H1 (cell line): ENCODE measurements at regions not wholly inside any gene's neighbourhood (a gene's known extent, or its start where the extent isn't known, plus 50 kb on each side); places are given as distances from the start of the nearest gene placed in this dataset.

Experiments used
- TF ChIP-seq, protein P1 (sequence below): fragments of 300-600 bp; sonication (generic); IDR thresholded peaks from 2 replicates; pipeline ENCODE4 v1.7.1; 2012; ENCODE audit warnings: low read length, moderate library complexity, mild to moderate bottlenecking, inconsistent platforms; ENCODE audit not compliant: insufficient replicate concordance

DNA sequence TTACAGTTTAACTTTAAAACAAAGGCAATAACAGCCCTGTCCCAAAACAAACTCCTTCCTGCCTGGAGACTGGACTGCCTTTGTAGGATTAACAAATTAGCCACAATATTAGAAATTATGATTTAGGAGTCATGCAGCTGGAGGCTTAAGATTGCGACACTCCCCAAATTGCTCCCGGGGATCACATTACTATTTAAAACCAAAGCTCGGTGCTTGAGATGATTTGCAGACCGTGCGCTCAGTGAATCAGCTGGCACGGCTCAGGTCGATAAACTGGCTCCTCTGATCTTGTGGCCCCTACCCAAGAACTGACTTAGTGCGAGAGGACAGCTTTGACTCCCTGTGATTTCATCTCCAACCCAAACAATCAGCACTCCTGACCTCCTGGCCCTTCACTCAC lies 829.3 kb downstream of the NLGN4X start (continued):
- TF ChIP-seq, protein P1, sequence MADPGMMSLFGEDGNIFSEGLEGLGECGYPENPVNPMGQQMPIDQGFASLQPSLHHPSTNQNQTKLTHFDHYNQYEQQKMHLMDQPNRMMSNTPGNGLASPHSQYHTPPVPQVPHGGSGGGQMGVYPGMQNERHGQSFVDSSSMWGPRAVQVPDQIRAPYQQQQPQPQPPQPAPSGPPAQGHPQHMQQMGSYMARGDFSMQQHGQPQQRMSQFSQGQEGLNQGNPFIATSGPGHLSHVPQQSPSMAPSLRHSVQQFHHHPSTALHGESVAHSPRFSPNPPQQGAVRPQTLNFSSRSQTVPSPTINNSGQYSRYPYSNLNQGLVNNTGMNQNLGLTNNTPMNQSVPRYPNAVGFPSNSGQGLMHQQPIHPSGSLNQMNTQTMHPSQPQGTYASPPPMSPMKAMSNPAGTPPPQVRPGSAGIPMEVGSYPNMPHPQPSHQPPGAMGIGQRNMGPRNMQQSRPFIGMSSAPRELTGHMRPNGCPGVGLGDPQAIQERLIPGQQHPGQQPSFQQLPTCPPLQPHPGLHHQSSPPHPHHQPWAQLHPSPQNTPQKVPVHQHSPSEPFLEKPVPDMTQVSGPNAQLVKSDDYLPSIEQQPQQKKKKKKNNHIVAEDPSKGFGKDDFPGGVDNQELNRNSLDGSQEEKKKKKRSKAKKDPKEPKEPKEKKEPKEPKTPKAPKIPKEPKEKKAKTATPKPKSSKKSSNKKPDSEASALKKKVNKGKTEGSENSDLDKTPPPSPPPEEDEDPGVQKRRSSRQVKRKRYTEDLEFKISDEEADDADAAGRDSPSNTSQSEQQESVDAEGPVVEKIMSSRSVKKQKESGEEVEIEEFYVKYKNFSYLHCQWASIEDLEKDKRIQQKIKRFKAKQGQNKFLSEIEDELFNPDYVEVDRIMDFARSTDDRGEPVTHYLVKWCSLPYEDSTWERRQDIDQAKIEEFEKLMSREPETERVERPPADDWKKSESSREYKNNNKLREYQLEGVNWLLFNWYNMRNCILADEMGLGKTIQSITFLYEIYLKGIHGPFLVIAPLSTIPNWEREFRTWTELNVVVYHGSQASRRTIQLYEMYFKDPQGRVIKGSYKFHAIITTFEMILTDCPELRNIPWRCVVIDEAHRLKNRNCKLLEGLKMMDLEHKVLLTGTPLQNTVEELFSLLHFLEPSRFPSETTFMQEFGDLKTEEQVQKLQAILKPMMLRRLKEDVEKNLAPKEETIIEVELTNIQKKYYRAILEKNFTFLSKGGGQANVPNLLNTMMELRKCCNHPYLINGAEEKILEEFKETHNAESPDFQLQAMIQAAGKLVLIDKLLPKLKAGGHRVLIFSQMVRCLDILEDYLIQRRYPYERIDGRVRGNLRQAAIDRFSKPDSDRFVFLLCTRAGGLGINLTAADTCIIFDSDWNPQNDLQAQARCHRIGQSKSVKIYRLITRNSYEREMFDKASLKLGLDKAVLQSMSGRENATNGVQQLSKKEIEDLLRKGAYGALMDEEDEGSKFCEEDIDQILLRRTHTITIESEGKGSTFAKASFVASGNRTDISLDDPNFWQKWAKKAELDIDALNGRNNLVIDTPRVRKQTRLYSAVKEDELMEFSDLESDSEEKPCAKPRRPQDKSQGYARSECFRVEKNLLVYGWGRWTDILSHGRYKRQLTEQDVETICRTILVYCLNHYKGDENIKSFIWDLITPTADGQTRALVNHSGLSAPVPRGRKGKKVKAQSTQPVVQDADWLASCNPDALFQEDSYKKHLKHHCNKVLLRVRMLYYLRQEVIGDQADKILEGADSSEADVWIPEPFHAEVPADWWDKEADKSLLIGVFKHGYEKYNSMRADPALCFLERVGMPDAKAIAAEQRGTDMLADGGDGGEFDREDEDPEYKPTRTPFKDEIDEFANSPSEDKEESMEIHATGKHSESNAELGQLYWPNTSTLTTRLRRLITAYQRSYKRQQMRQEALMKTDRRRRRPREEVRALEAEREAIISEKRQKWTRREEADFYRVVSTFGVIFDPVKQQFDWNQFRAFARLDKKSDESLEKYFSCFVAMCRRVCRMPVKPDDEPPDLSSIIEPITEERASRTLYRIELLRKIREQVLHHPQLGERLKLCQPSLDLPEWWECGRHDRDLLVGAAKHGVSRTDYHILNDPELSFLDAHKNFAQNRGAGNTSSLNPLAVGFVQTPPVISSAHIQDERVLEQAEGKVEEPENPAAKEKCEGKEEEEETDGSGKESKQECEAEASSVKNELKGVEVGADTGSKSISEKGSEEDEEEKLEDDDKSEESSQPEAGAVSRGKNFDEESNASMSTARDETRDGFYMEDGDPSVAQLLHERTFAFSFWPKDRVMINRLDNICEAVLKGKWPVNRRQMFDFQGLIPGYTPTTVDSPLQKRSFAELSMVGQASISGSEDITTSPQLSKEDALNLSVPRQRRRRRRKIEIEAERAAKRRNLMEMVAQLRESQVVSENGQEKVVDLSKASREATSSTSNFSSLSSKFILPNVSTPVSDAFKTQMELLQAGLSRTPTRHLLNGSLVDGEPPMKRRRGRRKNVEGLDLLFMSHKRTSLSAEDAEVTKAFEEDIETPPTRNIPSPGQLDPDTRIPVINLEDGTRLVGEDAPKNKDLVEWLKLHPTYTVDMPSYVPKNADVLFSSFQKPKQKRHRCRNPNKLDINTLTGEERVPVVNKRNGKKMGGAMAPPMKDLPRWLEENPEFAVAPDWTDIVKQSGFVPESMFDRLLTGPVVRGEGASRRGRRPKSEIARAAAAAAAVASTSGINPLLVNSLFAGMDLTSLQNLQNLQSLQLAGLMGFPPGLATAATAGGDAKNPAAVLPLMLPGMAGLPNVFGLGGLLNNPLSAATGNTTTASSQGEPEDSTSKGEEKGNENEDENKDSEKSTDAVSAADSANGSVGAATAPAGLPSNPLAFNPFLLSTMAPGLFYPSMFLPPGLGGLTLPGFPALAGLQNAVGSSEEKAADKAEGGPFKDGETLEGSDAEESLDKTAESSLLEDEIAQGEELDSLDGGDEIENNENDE = no peak
